NCI-H1694 treated with DMSO at 0.1 percent for 48 hours (cell line): ENCODE measurements at regions not wholly inside any gene's neighbourhood (a gene's known extent, or its start where the extent isn't known, plus 50 kb on each side); places are given as distances from the start of the nearest gene placed in this dataset.

ENCODE experiments used
- DNase-seq: peaks from one replicate; lab custom pipeline; 2025; lab: John Stamatoyannopoulos, UW

GRCh38 chr10:113259576-113260226, 293.2 kb upstream of the HABP2 start:
- DNase-seq = no peak

- DNase-seq = no peak
Observed at GRCh38 chr10:113261161-113261560, 291.7 kb upstream of the HABP2 start.

- no peak for DNase-seq
Observed at GRCh38 chr10:113261611-113262091, 291.2 kb upstream of the HABP2 start.

GRCh38 chr10:113263056-113263455, 289.8 kb upstream of the HABP2 start:
- DNase-seq = no peak

- no peak for DNase-seq
Observed at GRCh38 chr10:113264333-113265131, 288.3 kb upstream of the HABP2 start.

- no peak for DNase-seq
Observed at GRCh38 chr10:113266147-113266546, 286.7 kb upstream of the HABP2 start.

- no peak for DNase-seq
Observed at GRCh38 chr10:113267619-113268562, 285.0 kb upstream of the HABP2 start.

- DNase-seq = no peak
Observed at GRCh38 chr10:113269333-113269732, 283.5 kb upstream of the HABP2 start.

- no peak for DNase-seq
Observed at GRCh38 chr10:113272511-113272910, 280.3 kb upstream of the HABP2 start.

- no peak for DNase-seq
Observed at GRCh38 chr10:113273181-113274163, 279.4 kb upstream of the HABP2 start.

GRCh38 chr10:113274176-113274829, 278.6 kb upstream of the HABP2 start:
- no peak for DNase-seq

- no peak for DNase-seq
Observed at GRCh38 chr10:113278221-113278620, 274.6 kb upstream of the HABP2 start.

- DNase-seq = no peak
Observed at GRCh38 chr10:113278664-113279063, 274.2 kb upstream of the HABP2 start.

GRCh38 chr10:113279262-113279661, 273.6 kb upstream of the HABP2 start:
- DNase-seq = no peak

- DNase-seq = no peak
Observed at GRCh38 chr10:113282564-113282963, 270.3 kb upstream of the HABP2 start.

- DNase-seq = no peak
Observed at GRCh38 chr10:113283189-113283588, 269.7 kb upstream of the HABP2 start.

GRCh38 chr10:113284635-113285034, 268.2 kb upstream of the HABP2 start:
- DNase-seq = no peak

- DNase-seq = no peak
Observed at GRCh38 chr10:113285305-113285704, 267.5 kb upstream of the HABP2 start.

GRCh38 chr10:113287592-113287991, 265.3 kb upstream of the HABP2 start:
- no peak for DNase-seq

GRCh38 chr10:113290137-113290536, 262.7 kb upstream of the HABP2 start:
- no peak for DNase-seq

GRCh38 chr10:113291413-113291812, 261.4 kb upstream of the HABP2 start:
- no peak for DNase-seq
